Glomerular visceral epithelial cell (primary cell): ENCODE measurements at regions not wholly inside any gene's neighbourhood (a gene's known extent, or its start where the extent isn't known, plus 50 kb on each side); places are given as distances from the start of the nearest gene placed in this dataset.

Experiments used
- DNase-seq: peaks from one replicate; pipeline ENCODE4 v3.0.0-alpha.2; 2016; ENCODE audit errors: extremely low spot score

DNA sequence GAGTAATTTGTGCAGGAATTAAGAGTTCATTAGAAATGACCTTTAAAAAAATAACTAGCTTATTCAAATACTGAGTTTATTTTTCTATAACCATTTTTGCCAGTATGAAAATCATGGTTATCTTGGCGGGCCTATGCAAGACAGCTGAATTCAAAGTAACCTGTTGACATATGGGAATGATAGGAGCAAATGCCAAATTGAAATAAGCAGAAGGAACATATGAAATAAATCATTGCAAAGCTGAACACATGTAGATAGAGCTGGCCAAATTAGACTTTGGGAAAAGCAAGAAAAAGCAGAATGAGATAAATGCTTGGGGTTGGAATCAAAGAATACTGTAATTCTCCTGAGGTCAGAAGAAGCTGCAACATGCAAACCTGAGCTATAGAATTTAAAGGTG is 372.5 kb downstream of the ADAMTS20 start:
- DNase-seq = no peak

GRCh38 chr12:43177276-43177675 is 374.7 kb downstream of the ADAMTS20 start:
- DNase-seq = no peak

- DNase-seq = no peak
Measured at GRCh38 chr12:43169115-43169681, 382.8 kb downstream of the ADAMTS20 start.

- DNase-seq = no peak
Measured at GRCh38 chr12:43167691-43168090, 384.3 kb downstream of the ADAMTS20 start.

GRCh38 chr12:43165351-43165750 is 386.7 kb downstream of the ADAMTS20 start:
- DNase-seq = no peak

DNA sequence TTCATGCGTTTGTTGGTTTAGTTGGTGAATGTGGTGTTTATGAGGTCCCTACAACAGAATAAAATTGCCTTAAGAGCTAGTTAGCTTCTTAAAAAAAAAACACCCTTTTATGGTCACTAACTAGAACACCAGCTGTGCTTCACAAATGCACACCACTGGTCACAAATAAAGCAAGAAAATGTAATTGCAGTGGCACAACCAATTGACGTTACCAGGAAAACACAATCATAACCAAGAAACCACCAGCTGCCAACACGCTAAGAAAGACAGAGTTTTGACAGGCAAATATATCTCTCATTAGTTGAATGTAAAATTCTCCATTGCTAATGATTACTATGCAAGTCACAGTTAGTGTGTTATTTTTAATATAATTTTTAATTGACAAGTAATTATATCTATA is 389.9 kb downstream of the ADAMTS20 start:
- DNase-seq = no peak

DNA sequence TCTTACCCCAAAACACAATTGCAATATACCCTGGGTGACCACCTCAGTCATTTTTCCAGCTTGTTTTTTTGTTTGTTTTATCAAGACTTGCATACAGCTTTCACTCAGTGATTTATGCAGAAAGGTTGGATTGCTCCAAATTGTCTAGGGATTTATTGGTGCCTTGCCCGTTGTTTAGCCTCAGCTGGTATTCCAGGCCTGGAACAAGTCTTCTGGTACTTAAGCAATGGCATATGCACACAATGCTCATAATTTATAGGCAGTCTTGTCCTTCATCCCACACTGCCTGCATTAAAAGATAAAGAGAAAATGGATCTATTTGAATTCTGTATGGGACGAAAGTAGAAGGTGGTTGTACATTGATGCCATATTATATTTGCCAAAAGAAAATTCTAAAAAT is 392.5 kb downstream of the ADAMTS20 start:
- DNase-seq = no peak

GRCh38 chr12:43158126-43158525 is 393.9 kb downstream of the ADAMTS20 start:
- DNase-seq = no peak

DNA sequence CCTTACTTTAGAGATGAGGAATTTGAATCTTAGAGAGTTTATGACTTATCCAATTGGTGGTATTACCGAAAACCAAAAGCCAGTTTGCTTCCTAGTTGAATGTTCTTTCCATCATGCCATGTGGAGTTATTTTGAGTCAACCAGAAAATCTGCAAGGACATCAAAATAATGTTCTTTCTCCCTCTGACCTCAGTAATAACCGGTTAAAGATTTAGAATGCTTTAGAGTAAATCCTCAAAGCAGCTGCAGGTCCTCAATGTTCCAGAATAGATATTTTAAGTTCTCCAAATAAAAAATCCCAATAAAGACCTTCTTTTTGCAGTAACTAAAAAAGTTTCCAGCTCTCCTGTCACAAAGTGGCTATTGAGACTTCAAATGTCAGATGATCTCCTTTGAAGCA is 396.6 kb downstream of the ADAMTS20 start:
- no peak for DNase-seq

DNA sequence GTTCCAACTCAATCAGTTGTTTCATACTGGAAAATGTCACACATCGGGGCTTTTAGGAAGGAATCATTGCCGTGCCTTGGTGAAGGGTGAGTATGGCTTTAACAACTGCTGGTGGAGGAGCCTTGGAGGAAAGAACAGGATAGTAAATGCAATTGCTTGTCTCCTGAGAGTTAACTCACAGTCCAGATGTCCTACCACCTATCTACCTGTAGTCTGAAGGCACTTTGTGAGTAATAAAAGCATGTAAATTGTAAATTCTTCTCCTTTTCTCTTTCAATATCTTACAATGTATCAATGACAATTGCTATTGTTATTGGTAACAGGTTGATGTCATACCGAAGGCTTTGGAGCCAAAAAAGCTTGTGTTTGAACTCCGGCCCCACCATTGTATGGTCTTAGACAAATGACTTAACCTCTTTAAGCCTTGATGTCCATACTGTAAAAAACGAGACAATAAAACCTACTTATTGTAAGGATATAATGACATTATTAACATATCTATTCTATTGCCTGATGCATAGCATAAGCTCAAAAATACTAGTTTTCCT is 397.4 kb downstream of the ADAMTS20 start:
- DNase-seq = no peak

GRCh38 chr12:43151441-43151981 is 400.5 kb downstream of the ADAMTS20 start:
- no peak for DNase-seq

- DNase-seq = no peak
Measured at GRCh38 chr12:43148691-43149090, 403.3 kb downstream of the ADAMTS20 start.

DNA sequence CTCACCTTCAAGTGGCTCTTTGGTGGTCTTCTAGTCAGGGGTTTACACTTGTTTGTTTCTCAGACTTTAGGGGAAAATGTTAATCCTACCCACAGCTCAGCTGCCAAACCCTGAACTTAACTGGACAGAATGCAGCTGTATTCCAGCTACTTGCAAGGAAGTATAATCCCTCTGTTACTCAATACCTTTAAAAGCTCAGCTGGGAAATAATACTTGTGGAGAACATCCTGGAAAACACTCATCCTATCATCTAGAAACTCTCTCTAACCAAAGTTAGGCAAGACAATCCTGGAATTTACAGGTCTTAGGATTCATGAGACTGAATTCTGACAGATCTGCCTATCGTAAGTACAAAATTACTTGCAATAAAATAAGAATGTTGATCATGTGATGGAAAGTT is 404.1 kb downstream of the ADAMTS20 start:
- no peak for DNase-seq

- DNase-seq = no peak
Measured at GRCh38 chr12:43145481-43145880, 406.5 kb downstream of the ADAMTS20 start.

DNA sequence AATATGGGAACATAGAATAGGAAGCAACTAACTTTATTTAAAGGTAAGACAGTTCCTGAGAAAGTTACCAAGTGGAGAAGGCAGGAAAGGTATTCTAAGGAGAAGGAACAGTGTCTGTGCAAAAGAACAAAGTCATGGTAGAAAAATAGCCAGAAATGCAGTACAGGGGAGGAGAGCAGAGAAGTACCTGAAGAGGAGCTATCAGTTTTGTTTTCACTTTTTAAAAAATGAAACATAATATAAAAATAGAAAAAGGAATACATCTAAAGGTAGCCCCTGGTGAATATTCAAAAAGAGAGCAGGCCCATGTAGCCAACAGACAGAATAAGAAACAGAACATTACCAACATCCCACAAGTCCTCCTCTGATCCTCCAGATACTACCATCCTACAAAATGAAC is 408.7 kb downstream of the ADAMTS20 start:
- no peak for DNase-seq

- DNase-seq = no peak
Measured at GRCh38 chr12:43132291-43132690, 419.7 kb downstream of the ADAMTS20 start.

GRCh38 chr12:43131301-43131700 is 420.7 kb downstream of the ADAMTS20 start:
- peak; percentile 36 for DNase-seq

GRCh38 chr12:43127886-43128549 is 424.0 kb downstream of the ADAMTS20 start:
- DNase-seq = no peak

DNA sequence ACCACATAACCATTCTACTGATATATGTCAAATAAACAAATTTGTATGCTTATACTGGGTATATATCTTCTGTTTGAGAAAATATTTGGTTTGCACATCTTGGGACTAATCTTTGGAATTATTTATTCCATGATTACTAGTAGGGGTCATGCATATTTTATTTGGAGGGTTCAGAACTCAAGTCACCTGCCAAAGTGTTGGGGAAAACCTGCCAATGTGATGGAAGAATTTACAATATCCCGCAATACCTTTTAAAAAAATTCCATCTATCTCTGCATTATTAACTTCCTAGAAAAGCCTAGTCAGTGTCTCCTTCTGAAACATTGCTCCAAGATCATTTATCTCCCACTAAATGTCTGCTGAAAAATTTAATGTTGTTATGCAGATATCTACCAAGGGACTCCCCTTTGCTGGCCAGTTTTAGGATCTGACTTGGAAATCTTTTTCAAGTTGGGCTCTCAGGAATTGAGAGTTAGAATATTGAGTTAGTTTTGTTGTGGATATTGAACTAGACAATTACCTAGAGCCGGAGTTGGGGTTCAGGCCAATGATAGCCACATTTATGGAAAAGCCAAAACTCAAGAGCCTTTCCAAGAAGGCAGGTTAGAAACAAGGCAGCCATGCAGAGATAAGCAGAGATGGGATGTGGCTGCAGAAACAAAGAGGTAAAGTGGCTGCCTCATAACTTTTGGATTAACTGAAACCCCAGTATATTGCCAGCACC is 425.2 kb downstream of the ADAMTS20 start:
- DNase-seq = no peak

DNA sequence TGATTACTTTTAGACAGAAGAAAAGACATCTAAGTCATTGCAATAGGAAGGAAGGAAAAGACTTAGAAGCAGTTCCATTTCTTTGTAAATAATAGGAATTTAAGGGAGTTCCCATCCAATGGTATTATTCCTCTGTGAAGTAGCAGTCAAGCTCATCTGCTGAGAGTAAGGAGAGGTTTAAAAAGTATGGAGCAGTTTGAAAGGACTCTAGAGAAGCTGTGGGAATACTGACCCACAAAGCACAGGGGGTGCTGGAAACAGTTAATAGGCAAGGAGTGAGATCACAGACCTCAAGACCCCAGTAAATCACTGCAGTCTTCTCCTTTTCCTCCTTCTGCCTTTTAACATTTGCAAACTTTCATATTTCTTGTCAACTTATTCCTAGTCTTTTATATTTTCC is 428.5 kb downstream of the ADAMTS20 start:
- no peak for DNase-seq

DNA sequence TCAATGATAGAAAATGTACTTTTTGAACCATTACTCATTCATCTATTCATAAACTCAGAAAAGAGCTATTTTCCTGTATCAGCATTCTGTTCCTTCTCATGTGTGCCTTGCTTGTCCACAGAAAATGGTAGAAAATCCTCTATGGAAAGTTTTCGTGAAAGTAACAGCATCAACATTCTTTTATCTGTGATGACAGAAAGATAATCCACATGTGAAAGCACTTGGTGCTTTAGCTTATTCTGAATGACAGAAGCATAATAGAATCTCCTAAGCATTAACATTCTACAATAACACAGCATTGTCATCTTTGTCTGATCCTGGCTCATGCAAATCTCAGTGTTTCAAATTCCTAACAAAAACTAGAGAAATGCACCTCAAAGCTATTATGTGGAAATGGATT is 431.9 kb downstream of the ADAMTS20 start:
- DNase-seq = no peak

- no peak for DNase-seq
Measured at GRCh38 chr12:43118881-43119280, 433.1 kb downstream of the ADAMTS20 start.

GRCh38 chr12:43118234-43118633 is 433.8 kb downstream of the ADAMTS20 start:
- no peak for DNase-seq
